Mesendoderm (in vitro differentiated cells): ENCODE measurements at regions not wholly inside any gene's neighbourhood (a gene's known extent, or its start where the extent isn't known, plus 50 kb on each side); places are given as distances from the start of the nearest gene placed in this dataset.

Experiments
- DNase-seq: peaks from one replicate; pipeline ENCODE4 v3.0.0; 2013
- H2AK5ac ChIP-seq: 2 replicates; pipeline ENCODE4 v1.6.1; 2013; ENCODE audit warnings: low read length, inconsistent platforms
- H2BK120ac ChIP-seq: 2 replicates; pipeline ENCODE4 v1.6.1; 2013; ENCODE audit warnings: low read depth, mild to moderate bottlenecking, low read length, moderate library complexity, mixed read lengths
- H2BK15ac ChIP-seq: replicated peaks from 2 replicates; pipeline ENCODE4 v1.6.1; 2013; ENCODE audit warnings: low read depth, mild to moderate bottlenecking, moderate library complexity
- H2BK5ac ChIP-seq: 2 replicates; pipeline ENCODE4 v1.6.1; 2013; ENCODE audit warnings: low read length, inconsistent platforms
- H3K18ac ChIP-seq: 2 replicates; pipeline ENCODE4 v1.6.1; 2013; ENCODE audit warnings: mild to moderate bottlenecking, low read length, mixed read lengths
- H3K23ac ChIP-seq: one replicate; pipeline ENCODE4 v1.6.1; 2013; ENCODE audit warnings: low read length
- H3K27ac ChIP-seq: 2 replicates; pipeline ENCODE4 v1.5.1; 2013; ENCODE audit warnings: low read depth, mild to moderate bottlenecking, inconsistent platforms, low read length, moderate library complexity
- H3K27me3 ChIP-seq: 2 replicates; pipeline ENCODE4 v1.6.1; 2013; ENCODE audit warnings: low read length, control low read depth, mild to moderate bottlenecking, inconsistent platforms; ENCODE audit not compliant: insufficient read depth, poor library complexity
- H3K36me3 ChIP-seq: 2 replicates; pipeline ENCODE4 v1.6.1; 2013; ENCODE audit warnings: low read length, inconsistent platforms; ENCODE audit not compliant: control insufficient read depth, insufficient read depth
- H3K4ac ChIP-seq: one replicate; pipeline ENCODE4 v1.6.1; 2013; ENCODE audit warnings: low read depth, mild to moderate bottlenecking, low read length, moderate library complexity
- H3K4me1 ChIP-seq: 2 replicates; pipeline ENCODE4 v1.6.1; 2013; ENCODE audit warnings: low read depth, low read length, inconsistent platforms; ENCODE audit not compliant: control insufficient read depth
- H3K4me2 ChIP-seq: 2 replicates; pipeline ENCODE4 v1.6.1; 2013; ENCODE audit warnings: low read length
- H3K4me3 ChIP-seq: 2 replicates; pipeline ENCODE4 v1.5.1; 2013; ENCODE audit warnings: mild to moderate bottlenecking, low read length
- H3K56ac ChIP-seq: one replicate; pipeline ENCODE4 v1.6.1; 2013; ENCODE audit warnings: low read length
- H3K79me1 ChIP-seq: 2 replicates; pipeline ENCODE4 v1.6.1; 2013; ENCODE audit warnings: low read length, inconsistent platforms
- H3K79me2 ChIP-seq: 2 replicates; pipeline ENCODE4 v1.6.1; 2013; ENCODE audit warnings: mild to moderate bottlenecking, low read length; ENCODE audit not compliant: control insufficient read depth, insufficient read depth
- H3K9ac ChIP-seq: 2 replicates; pipeline ENCODE4 v1.6.1; 2013; ENCODE audit warnings: low read length, inconsistent platforms
- H4K5ac ChIP-seq: one replicate; pipeline ENCODE4 v1.6.1; 2013; ENCODE audit warnings: low read length
- H4K8ac ChIP-seq: one replicate; pipeline ENCODE4 v1.6.1; 2013; ENCODE audit warnings: low read depth, mild to moderate bottlenecking, control low read depth, low read length, moderate library complexity
- WGBS: extraction: QIAGEN DNeasy Blood & Tissue Kit; methylation state at CpG from one replicate; pipeline ENCODE4 v1.1.7; 2013; ENCODE audit warnings: low lambda C conversion rate, missing lambda C conversion rate; ENCODE audit not compliant: insufficient coverage; ENCODE audit errors: extremely low coverage; 5-methylcytosine and 5-hydroxymethylcytosine counted together

DNA sequence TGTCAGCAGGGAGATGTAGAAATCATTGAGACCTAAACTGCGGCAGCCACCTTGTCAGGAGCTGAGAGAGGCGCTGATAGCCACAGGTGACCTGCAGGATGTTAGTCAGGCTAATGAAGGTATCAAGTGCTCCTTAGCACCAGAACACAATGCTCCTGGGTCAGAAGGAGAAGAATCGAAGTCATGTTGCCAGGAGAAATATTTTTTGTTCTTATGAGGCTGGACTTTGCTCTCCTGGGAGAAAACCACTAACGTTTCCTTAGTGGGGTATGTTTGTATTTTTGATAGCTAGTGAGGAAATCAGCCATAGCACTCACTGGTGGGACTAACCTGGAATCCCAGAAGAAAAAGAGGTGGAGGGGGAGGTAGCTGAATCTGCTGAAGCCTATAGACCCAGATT, 120.9 kb upstream of the LRFN2 start:
- H2BK120ac ChIP-seq = no peak overlapping the region
- H3K79me2 ChIP-seq = no peaks in the 10 kb centered on the region
- no peak overlapping the region for H3K4ac ChIP-seq
- H3K4me3 ChIP-seq = no peak overlapping the region
- H3K23ac ChIP-seq = no peak overlapping the region
- no peak overlapping the region for H2BK15ac ChIP-seq
- H3K27ac ChIP-seq = no peak overlapping the region
- H3K36me3 ChIP-seq = no peaks in the 10 kb centered on the region
- H4K5ac ChIP-seq = no peak overlapping the region
- H3K9ac ChIP-seq = no peak overlapping the region
- no peaks in the 10 kb centered on the region for H3K79me1 ChIP-seq
- H3K4me2 ChIP-seq = no peak overlapping the region
- DNase-seq = no peak
- H3K4me1 ChIP-seq = no peaks in the 10 kb centered on the region
- no peak overlapping the region for H4K8ac ChIP-seq
- no peaks in the 10 kb centered on the region for H3K27me3 ChIP-seq
- no CpG with 5 or more reads among the region's 4 CpGs for WGBS
- H3K18ac ChIP-seq = no peak overlapping the region
- no peak overlapping the region for H3K56ac ChIP-seq
- no peak overlapping the region for H2AK5ac ChIP-seq
- no peak overlapping the region for H2BK5ac ChIP-seq

DNA sequence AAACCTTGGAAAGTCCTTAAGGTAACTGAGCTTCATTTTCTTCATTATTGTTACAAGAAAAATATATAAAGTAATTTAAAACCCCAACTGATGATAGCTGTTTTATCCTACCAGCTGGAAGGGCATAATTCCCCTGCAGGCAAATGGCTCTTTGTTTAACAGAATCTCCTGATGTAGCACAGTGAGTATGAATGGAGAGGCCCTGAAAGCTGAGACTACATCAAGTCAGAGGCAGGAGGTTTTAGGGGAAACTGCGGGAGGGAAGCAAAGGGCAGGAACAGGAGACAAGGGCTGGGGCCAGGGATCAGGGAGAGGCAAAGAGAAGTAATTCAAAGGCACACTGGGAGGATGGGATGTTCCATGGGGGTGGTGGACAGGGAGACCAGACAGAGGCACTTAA, 119.0 kb upstream of the LRFN2 start:
- no peaks in the 10 kb centered on the region for H3K27me3 ChIP-seq
- WGBS = no CpG with 5 or more reads among the region's 1 CpG

DNA sequence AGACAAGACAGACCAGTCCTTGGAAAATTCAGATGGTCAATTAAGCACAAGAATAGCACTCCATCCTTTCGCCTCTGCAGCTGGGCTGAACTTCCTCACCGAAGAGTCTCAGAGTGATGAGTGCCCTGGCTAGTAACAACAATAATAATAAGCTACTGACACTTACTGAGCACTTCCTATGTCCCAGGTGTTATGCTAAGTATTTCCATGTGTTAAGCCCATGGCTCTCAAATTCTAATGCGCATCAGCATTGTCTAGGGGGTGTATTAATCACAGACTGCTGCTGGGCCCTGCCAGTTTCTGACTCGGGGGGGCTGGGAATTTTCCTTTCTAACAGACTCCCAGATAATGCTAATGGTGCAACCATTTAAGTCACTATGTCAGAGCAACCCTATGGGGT, 118.2 kb upstream of the LRFN2 start:
- Histone ChIP-seq H3K56ac (no peak overlapping the region), H2BK5ac (no peak overlapping the region), H3K4me2 (no peak overlapping the region), H3K79me2 (no peaks in the 10 kb centered on the region), H3K79me1 (no peaks in the 10 kb centered on the region), H3K18ac (no peak overlapping the region), H4K8ac (no peak overlapping the region), H3K4me1 (no peaks in the 10 kb centered on the region), H2BK120ac (no peak overlapping the region), H4K5ac (no peak overlapping the region), H3K4ac (no peak overlapping the region), H3K23ac (no peak overlapping the region), H3K27me3 (no peaks in the 10 kb centered on the region), H3K27ac (no peak overlapping the region), H3K36me3 (no peaks in the 10 kb centered on the region), H3K9ac (no peak overlapping the region), H3K4me3 (no peak overlapping the region), H2BK15ac (no peak overlapping the region), H2AK5ac (no peak overlapping the region)
- DNase-seq = no peak
- no CpG with 5 or more reads among the region's 4 CpGs for WGBS

More for the DNA sequence above, 119.0 kb upstream of the LRFN2 start:
- H3K27ac ChIP-seq = no peak overlapping the region
- no peak overlapping the region for H3K4me2 ChIP-seq
- H3K79me2 ChIP-seq = no peaks in the 10 kb centered on the region
- H2BK5ac ChIP-seq = no peak overlapping the region
- no peak overlapping the region for H2BK120ac ChIP-seq
- H3K36me3 ChIP-seq = no peaks in the 10 kb centered on the region
- H3K4me1 ChIP-seq = no peaks in the 10 kb centered on the region
- H3K9ac ChIP-seq = no peak overlapping the region
- no peak overlapping the region for H3K56ac ChIP-seq
- H3K23ac ChIP-seq = no peak overlapping the region
- H4K8ac ChIP-seq = no peak overlapping the region
- no peaks in the 10 kb centered on the region for H3K79me1 ChIP-seq
- H2AK5ac ChIP-seq = no peak overlapping the region
- no peak overlapping the region for H2BK15ac ChIP-seq
- DNase-seq = no peak
- H3K4me3 ChIP-seq = no peak overlapping the region
- no peak overlapping the region for H3K4ac ChIP-seq
- no peak overlapping the region for H3K18ac ChIP-seq
- no peak overlapping the region for H4K5ac ChIP-seq

DNA sequence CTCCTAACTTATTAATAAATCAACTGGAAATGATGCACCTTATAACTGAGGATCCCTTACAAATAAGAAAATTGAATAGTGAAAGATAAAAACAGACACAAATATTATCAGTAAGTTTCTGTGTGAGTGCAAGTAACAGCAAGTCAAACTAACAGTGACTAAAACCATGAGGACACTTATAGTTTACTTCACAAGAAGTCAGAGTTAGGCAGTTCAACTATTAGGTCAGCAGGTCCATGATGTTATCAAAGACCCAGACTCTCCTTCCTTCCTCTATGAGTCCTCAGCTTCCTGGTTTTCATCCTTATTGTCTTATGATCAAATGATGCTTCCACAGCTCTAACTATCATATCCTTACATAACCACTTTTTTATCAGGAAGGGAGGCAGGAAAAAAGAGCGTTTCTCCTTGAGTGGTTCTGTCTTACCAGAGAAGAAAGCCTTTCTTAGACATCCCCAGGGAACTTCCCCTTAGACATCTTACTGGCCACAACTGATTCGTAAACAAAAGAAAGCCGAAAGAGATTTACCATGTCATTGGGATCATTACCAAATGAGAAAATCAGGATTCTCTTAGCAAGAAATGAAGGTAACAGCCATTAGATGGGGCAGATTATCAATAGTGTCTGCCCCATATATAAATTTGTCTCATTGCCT, 114.3 kb upstream of the LRFN2 start:
- no peak overlapping the region for H3K27ac ChIP-seq
- H3K4me3 ChIP-seq = no peak overlapping the region
- peaks cover 2% of the 10 kb centered on the region for H3K4me1 ChIP-seq
- no peak overlapping the region for H3K18ac ChIP-seq
- H4K5ac ChIP-seq = no peak overlapping the region
- no CpG with 5 or more reads among the region's 3 CpGs for WGBS
- DNase-seq = no peak
- no peak overlapping the region for H3K9ac ChIP-seq
- no peak overlapping the region for H3K56ac ChIP-seq
- no peak overlapping the region for H4K8ac ChIP-seq
- H3K79me2 ChIP-seq = no peaks in the 10 kb centered on the region
- H2BK5ac ChIP-seq = no peak overlapping the region
- no peaks in the 10 kb centered on the region for H3K27me3 ChIP-seq
- H2AK5ac ChIP-seq = no peak overlapping the region
- H3K23ac ChIP-seq = no peak overlapping the region
- no peaks in the 10 kb centered on the region for H3K79me1 ChIP-seq
- H2BK120ac ChIP-seq = no peak overlapping the region
- H3K4me2 ChIP-seq = no peak overlapping the region
- no peaks in the 10 kb centered on the region for H3K36me3 ChIP-seq
- H2BK15ac ChIP-seq = no peak overlapping the region
- no peak overlapping the region for H3K4ac ChIP-seq

DNA sequence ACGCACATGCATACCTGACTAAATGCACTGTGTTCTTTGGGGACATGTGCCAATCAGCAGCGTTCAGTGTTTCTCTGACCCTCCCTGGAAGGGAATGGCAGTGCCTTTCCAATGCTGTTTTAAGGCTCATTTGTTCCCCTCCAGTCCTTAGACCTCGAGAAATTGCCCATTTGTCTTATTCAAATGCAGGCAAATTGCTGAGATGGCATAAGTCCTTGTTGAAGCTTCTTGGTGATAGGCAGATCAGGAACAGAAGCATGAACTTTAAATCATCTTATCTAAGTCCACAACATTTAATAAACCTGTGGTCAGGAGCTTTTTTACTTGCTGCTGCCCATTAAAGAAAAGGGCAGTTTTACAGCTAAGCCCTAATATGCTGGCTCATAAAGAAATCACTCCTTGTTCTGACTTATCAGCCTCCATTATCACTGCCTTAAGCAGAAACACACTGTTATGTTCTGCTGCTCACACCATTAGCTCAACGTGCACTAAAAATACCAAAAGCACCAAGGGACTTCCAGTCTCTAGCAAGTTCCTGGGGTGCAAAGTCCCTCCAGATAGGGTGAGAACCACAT, 112.9 kb upstream of the LRFN2 start:
- no peak overlapping the region for H3K4me3 ChIP-seq

More for the DNA sequence above, 112.9 kb upstream of the LRFN2 start:
- H3K79me2 ChIP-seq = no peaks in the 10 kb centered on the region
- H2BK120ac ChIP-seq = no peak overlapping the region
- no peak for DNase-seq
- H4K5ac ChIP-seq = no peak overlapping the region
- no peak overlapping the region for H4K8ac ChIP-seq
- no peak overlapping the region for H3K23ac ChIP-seq
- no peaks in the 10 kb centered on the region for H3K36me3 ChIP-seq
- WGBS = no CpG with 5 or more reads among the region's 4 CpGs
- H3K4me1 ChIP-seq = peaks cover 2% of the 10 kb centered on the region
- no peak overlapping the region for H3K4me2 ChIP-seq
- no peak overlapping the region for H3K18ac ChIP-seq
- H3K56ac ChIP-seq = no peak overlapping the region
- H2BK15ac ChIP-seq = no peak overlapping the region
- no peak overlapping the region for H3K4ac ChIP-seq
- no peak overlapping the region for H2AK5ac ChIP-seq
- H2BK5ac ChIP-seq = no peak overlapping the region
- H3K9ac ChIP-seq = no peak overlapping the region
- H3K27me3 ChIP-seq = no peaks in the 10 kb centered on the region
- H3K27ac ChIP-seq = no peak overlapping the region
- H3K79me1 ChIP-seq = no peaks in the 10 kb centered on the region
